ENCODE measurements at regions not wholly inside any gene's neighbourhood (a gene's known extent, or its start where the extent isn't known, plus 50 kb on each side); places are given as distances from the start of the nearest gene placed in this dataset.
"Not testable (repeated sequence)": the region's sequence is repeated elsewhere in the genome, so short reads cannot be mapped to it uniquely, and the experiment has no call there.

DNA sequence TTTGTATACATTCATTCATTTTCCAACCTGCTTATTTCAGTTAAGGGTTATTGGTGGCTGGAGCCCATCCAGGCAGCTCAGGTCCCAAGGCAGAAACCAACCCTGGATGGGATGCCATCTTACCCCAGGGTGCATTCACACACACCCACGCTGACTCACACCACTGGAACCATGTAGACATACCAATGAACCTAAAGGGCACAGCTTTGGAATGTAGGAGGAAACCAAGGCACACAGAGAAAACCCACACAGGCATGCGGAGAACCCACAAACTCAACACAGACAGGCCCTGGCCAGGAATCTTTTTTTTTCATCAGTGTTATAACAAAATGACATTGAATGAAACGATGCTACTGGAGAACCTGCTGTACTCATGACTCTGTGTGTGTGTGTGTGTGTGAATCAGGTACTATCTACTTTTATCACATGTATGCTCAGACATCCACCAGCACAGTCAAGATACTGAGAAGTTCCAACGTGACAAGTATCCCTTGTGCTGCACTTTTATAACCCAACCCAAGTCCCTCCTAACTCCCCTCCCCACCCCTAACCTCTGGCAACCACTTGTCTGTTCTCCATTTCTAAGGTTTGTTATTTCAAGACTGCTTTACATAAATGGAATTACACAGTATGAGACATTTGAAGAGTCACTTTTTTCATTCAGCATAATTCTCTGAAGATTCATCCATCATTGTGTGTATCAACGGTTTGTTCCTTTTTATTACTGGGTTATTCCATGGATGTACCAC is 286.8 kb upstream of the PLD5 start:
- no peak for DNase-seq

DNA sequence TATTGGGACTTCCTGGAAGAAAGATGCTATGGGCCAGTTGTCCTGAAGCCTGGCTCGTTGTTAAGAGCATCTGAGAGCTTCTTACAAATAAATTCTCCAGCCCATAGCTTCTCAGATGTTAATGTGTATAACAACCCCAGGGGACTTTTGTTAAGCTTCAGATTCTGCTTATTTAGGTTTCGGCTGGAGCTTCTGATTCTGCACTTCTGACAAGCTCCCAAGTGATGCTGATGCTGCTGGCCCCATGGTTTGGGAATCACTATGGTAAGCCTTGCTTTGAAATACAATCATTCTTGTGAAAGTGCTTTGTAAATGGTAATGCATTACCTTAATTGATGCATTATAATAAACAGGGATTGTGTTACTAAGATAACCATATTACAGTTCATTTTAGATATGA is 281.8 kb upstream of the PLD5 start:
- no peak for DNase-seq

DNA sequence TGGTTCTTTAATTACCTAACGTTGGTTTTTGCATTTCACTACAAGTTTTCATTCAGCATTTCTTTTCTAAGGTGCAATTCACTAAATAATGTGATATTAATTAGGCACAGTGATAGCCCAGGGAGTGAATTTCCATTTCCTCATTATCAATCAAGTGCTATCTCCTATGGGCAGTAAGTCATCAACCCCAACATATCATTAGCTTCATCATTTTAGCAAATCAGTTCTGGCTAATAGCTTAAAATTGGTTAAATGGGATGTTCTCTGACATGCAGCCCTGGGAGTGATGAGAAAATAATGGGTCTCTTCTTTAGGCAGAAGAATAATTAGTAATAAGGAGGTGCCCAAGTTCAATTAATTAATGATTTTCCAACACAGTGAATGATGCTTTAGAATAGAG is 280.9 kb upstream of the PLD5 start:
- DNase-seq = not testable (repeated sequence)

DNA sequence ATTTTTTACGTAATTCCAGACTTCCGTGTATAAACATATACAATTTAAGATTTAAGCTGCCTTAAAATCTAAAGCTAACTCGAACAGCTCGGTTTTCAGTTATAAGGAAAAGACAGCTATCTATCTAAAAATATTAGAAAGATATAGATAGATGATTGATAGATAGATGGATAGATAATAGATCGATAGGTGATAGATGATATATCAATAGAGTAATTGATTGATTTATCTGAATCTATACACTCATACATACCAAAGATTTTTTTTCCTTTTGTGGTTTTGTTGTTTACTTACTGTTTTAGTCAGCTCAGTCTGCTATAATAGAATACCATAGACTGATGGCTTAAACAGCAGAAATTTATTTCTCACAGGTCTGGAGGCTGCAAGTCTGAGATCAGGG is 278.5 kb upstream of the PLD5 start:
- no peak for DNase-seq

DNA sequence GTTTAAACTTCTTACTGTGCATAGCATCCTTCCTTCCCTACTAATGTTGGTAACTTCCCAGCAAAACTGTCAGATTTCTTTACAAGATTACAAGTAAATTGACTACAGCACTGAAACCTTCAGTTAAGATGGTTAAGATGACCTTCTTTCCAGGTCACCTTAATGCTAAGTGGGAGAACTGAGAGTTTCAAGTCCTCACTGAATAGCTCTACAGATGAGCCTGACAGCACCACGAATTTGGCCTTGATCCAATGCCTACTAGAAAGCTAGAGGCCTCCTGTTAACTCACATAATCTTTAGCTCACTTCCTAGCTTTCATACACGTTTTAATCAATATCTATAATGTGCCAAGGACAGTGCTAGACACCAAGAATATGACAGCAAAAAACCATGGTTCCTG is 276.0 kb upstream of the PLD5 start:
- DNase-seq = no peak

DNA sequence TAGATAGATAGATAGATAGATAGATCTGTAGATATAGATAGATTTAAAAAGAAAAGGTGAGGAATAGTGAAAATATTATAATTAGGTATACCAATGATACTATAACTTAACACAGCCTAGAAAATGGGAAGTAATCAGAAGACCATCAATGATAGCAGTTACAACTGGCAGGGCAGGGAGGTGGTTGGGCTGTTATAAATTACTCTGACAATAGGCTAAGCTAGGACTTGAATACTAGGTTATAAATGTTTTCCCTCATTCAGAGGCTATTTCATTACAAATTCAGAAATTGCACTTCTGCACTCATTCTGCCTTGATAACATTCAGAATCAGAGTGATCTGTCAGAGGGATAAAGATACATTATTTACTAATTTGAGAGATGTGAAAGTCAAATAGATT is 273.4 kb upstream of the PLD5 start:
- no peak for DNase-seq

DNA sequence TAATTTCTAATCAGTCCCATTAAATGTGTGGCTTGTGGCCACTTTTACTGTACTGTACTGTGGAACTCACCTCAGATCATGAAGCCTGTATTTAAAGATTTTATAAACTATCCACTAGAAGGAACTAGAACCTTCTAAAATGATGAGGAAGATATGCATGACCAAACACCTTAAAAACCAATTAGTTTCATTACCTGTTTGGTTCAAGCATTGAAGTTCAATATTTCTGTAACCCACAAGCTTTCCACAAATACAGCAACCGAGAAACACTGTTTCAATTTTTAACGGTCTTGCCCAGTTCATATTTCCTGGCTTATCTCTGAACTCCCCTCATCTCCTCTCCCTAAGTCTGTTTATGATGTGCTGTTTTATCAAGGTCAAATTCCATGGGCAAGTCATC is 264.3 kb upstream of the PLD5 start:
- no peak for DNase-seq

DNA sequence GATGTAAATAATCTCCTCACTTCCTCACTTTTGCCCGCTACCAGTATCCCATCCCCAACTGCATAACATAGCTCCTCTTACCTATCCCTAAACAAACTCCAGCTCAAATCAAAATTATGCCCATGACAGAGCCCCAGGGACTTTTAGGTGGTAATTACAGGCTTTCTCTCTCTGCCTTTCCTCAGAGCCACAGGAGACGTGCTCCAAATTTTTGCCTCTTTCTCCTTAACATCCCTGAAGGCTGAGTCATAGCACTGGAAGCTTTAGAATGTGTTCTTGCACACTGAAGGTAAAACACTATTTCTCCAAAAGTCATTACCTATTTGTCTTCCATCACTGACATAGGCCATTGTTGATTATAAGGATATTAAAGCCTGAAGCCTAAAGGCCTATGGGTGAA is 263.5 kb upstream of the PLD5 start:
- DNase-seq = no peak

DNA sequence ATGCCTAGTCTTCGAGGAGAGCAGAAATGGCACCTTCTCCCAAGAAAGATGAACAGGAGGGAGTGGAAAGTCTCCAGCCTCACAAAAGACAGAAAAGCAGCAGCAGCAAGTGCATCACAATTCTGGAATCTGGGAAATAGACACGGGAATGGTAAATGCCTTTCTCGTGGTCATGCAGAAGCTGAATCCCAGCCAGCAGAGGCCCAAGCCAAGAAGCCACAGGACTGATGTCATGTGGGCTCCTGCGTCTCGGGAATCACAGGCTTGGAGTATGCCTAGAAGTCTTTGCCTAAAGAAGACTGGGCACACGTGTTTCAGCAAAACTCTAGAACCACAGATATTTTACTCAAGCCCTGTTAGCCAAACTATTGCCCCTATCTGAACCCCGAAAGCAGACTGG is 260.3 kb upstream of the PLD5 start:
- no peak for DNase-seq

DNA sequence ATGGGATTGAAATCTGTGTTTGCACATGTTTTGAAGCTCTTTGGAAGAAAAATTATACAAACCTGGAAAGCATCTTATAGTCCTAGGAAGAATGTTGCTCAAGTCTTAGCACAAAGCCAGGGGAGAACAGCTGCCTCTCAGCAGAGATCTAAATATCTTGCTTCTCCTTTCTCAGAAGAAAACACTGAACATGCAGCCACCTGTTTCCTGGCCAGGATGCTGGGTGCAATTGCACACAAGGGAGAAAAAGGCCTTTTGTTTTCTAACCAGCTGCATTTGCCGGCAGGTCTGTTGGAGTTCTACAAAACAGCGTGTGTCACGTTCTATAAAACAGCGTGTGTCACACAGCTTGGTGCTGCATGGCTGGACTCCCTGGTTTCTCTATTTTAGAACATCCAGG is 259.6 kb upstream of the PLD5 start:
- no peak for DNase-seq

DNA sequence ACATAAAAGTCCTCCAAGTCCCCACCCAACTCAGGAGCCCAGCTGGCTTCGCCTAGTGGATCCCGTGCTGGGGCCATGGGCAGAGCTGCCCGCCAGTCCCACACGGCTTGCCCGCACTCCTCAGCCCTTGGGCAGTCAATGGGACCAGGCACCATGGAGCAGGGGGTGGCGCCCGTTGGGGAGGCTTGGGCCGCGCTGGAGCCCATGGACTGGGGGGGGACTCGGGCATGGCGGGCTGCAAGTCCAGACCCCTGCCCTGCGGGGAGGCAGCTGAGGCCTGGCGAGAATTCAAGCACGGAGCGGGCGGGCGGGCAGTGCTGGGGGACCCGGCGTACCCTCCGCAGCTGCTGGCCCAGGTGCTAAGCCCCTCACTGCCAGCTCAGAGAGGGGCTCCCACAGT is 249.8 kb upstream of the PLD5 start:
- no peak for DNase-seq

DNA sequence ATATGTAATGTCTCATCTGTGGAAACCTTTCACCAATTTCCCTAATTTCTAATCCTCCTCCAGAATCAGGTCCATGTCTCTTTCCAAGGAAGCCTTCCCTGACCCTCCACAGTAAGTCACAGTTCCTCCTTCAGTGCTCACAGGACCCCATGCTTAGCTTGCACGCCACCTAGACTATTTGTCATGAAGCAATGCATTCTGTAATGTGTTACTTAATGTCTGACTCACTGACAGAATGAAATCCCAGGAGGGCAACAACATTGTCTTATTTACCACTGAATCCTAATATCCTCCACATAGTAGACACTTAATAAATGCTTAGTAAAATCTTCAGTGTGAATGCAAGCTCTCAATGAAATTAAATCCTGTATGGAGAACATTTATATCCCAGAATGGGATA is 245.9 kb upstream of the PLD5 start:
- DNase-seq = no peak

DNA sequence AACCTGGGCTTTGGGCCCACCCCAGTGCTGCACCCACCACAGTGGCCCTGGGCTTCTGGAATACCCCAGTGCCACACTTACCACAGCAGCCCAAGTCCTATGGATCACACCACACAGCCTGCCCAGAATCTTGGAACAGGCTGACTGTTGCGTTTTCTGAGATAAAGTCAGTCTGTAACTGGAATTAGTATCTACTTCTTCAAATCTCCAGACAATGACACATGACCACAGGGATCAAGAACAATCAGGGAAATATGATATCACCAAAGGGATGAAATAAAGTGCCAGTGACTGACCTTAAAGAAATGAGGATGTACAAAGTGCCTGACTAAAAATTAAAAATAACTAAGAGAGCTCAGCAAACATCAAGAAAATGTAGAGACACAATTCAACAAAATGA is 239.7 kb upstream of the PLD5 start:
- no peak for DNase-seq

DNA sequence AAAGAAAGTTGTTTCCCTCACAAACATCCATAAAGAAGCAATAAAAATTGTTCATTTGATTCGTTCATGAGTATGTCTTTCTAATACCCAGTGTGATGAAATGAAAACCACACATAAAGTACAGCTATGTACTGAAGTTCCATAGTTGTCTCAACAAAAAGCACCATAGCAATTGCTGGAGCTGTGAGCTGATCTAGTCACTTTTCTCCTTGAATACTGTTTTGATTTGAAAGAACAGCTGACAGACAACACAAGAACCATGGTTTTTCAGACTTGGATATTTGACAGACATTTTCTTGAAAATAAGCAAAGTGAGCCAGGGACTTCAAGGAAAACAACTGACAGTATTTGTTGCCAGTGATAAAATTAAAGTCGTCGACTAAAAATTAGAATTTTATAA is 237.1 kb upstream of the PLD5 start:
- DNase-seq = no peak

DNA sequence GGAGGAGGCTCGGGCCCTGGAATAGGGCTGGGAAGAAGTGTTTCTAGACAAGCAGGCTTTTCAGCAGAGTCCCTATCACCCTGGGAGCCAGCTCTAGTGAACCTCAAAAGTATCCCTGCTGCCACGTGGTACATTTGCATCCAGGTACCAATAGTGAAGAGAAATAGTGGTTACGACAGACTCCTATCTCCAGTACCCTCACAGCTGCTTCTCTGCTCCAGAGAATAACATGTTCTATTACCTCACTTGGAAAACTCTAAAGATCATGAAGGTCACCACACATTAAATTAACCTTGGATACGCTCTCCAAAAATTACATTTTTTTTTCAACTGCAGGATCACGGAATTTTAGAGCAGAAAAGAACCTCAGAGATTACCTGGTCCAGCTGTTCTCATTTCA is 230.4 kb upstream of the PLD5 start:
- no peak for DNase-seq

DNA sequence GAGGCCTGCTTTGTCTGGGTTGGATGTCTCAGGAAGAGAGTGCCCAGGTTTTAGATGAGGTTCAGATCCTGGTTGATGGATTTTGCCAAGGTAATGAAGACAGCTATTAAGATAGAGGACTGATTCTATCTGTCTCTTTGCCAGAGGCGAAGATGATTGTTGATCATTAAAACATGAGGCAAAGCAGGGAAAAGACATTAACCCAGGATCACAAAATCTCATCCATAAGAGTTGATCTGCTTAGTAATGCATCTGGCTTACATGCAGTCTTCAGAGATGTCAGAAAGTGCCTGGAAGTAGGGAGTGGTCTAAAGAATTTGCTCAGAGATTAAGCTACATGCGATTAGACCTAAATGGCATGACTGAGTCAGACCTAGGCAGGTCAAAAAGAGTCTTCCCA is 229.6 kb upstream of the PLD5 start:
- no peak for DNase-seq

DNA sequence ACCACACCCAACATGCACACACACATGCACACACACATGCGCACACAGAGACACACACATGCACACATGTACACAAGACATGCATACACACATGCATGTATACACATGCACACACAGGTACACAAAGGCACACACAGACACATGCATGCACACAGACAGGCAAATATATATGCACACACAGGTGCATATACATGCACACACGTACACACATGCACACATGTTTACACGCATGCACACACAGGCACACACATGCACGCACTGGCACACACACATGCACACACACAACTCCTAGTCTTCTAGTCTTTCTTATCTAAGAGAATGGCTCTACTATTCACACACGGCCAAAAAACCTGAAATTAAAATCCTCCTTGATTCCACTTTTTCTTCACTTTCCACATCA is 222.7 kb upstream of the PLD5 start:
- no peak for DNase-seq

DNA sequence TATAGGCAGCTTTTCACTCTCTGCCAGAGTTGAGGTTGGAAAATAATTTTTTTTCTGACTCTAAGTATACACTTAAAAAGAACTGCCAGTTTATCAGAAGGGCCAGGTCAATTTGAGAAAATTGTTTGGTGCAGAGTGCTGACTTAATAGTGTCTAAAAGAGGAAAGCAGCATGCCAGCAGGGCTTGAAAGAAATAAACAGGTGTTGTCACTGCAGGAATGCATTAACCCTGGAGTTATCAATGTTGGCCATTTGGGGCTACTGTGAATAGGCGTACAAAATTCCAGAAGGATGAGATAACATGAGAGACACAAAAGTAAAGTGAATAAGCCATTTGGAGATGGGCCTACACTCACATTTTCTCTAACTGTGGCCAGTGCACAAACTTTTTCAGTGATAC is 220.6 kb upstream of the PLD5 start:
- DNase-seq = no peak

DNA sequence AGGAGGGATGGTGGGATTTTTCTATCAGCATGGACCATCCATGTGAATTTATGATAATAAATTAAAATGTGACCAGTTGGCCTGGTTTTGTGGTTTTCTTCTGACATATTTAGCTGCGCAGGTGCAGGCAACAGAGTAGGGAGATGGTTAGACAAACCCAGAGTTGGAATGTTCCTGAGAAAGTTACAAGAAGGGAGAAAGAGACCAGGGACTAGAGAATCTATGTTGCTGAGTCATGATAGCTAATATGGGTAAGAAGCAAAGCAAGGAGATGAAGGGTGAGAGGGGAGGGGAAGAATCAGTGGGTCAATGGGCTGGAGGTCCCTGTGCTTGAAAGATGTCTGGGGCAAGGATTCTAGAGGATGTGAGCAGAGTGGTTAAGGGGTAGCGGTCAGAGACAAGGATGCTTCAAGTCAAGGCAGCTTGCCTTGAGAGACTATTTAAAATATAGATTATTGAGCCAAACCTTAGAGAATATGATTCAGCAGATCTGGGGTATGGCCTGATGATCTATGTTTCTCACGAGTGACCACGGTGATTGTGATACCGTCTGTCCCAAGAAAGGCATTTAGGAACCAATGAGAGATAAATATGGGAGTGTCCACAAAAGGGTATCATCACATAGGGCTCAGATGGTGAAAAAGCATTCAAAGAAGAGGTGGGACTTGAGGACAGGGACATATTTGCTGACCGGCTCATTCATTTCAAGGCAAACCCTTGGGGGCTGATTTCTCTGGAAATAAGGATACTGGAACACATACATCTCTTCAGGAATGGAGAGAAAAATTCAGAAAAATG is 219.7 kb upstream of the PLD5 start:
- DNase-seq = no peak

DNA sequence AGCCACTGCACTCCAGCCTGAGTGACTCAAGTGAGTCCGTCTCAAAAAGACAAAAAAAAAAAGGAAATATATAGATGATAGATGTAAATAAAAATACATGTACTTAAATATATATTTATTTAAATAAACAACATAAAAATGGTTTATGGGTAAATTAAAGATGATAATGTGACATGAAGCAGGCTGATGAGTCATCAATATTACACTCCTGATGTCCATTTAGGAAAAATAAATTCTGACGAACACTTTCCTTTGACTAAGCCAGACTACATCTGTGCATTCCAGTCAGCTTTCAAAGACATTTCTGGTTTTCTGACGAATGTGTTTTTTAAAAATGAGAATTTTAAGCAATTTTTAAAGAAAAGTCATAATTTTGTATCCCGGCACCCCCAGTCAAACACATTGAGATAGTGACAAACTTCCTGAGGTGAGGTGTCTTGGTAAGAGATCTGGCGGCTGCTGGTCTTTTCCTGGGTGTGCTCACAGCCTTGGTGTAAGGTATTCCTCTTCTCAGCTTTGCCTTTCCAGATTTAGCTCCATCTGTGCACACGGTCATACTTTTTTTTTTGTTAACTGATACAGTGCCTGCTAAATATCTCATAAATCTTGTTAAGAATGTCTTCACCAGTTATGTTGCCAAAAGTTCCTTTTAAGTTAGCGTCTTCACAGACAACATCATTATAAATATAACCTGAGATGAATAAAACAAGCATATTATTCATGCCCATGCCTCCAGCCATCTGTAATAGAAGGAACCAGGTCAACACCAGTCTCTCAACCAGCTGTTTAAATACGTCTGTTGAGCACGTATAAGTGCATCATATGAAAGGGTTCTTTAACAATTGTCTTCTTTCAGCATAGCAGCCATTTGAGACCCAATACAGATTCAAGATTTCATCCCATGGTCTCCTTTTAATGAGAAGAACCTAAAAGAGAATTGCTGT is 214.5 kb upstream of the PLD5 start:
- peak; percentile 66 for DNase-seq

DNA sequence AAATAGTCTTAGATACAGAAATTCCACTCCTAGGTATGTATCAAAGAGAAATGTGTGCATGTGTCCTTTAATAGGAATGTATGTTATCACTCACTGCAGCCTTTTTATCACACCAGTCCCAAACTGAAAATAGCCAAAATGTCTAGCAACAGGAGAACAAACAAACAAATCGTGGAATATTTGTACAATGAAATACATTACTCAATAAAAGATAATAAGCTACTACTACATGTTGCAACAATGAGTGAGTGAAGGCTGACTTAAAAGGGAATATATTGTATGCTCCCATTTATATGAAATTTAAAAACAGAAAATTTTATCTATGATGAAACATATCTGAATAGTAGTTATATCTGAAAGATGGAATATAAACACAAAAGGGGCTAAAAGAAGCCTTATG is 212.1 kb upstream of the PLD5 start:
- DNase-seq = no peak

DNA sequence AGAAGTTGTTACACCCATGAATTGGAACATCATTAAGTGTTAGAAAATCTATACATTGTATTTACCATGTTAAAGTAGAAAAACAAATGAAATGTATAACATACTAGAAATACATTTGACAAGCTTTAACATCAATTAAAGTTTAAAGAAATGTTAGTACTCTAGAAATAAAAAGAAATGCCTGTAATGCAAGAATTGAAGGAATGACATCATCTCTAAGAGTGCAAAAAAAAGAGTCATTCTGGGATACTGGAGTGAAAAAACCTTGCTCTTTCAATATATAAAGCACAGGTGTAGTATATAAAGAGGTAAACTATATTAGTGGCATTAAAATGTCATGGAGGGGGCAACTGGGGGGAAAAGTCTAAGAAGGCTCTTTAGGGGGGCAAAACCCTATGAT is 210.8 kb upstream of the PLD5 start:
- no peak for DNase-seq

DNA sequence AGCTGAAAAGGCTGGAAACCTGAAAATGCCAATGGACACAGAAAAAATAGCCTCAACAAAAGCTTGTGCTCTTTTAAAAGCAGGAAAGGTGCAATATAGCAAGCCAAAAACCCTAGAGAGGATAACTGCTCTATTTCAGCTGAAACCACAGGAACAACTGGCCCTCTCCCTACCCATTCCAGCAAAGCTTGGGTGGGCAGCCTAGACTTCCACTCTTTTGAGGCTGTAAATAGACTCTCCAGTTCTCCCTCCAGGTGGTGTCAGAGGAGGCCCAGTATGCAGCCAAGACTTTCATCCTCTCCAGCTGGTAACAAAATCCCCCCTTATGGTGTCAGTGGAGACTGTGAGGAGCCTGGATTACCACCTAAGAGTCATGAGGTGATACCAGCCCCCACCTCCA is 206.9 kb upstream of the PLD5 start:
- DNase-seq = no peak

DNA sequence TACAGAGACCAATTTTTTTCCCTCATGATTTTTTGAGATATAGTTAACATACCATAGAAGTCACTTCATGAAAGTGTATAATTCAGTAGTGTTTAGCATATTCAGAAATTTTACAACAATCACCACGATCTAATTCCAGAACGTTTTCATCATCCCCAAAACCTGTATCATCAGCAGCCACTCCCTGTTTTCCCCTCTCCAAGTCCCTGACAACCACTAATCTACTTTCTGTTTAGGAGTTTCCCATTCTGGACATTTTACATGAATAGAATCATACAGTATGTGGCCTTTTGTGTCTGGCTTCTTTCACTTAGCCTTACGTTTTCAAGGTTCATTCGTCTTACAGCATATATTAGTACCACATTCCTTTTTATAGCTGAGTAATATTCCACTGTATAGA is 204.2 kb upstream of the PLD5 start:
- no peak for DNase-seq

All from NCI-H2171 treated with DMSO at 0.1 percent for 48 hours (cell line).